NOMO-1 treated with dmso at 0.1 percent for 144 hours (cell line): ENCODE measurements at regions not wholly inside any gene's neighbourhood (a gene's known extent, or its start where the extent isn't known, plus 50 kb on each side); places are given as distances from the start of the nearest gene placed in this dataset.

Experiments used
- DNase-seq: peaks from one replicate; lab custom pipeline; 2025; ENCODE audit not compliant: unreplicated experiment; lab: John Stamatoyannopoulos, UW

DNA sequence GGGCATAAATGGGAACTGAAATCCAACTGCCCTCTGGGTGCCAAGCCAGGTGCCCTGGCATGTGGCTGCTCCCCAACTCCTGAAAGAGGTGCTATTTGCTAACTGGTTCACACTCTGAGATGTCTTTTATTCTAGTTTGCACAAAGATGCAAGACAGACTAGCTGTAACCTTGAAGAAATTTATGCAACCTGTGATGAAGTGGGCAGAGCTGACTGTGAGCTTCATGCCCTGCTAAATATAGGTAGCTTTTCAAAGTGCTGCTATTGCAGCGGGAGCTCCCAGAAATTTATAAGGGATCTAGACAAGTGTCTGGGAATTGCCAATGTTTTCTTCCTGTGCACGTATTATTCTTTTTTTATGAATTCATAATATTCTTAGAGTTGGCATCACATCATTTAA is 517.5 kb downstream of the RNF144B start:
- DNase-seq, result no peak

GRCh38 chr6:18920701-18921100 is 533.6 kb downstream of the RNF144B start:
- no peak for DNase-seq

GRCh38 chr6:18931086-18931485 is 543.9 kb downstream of the RNF144B start:
- no peak for DNase-seq

DNA sequence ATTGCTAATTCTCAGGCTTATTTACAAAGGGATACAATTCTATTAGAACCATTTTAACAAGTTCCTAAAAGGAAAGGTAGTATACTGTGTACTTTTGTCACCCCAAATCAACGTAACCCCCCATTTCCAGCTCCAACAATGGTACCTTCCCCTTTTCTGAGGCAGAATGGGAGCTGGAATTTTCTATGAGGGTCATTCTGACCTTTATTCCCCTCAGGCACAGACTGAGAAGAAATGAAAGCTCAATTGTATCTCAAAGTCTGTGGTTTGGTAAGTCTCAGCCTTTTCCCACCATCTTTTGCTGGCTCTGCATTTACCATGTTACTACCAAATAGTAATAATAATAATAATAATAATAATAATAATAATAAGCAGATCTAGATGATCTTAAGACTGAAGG is 571.0 kb downstream of the RNF144B start:
- no peak for DNase-seq

DNA sequence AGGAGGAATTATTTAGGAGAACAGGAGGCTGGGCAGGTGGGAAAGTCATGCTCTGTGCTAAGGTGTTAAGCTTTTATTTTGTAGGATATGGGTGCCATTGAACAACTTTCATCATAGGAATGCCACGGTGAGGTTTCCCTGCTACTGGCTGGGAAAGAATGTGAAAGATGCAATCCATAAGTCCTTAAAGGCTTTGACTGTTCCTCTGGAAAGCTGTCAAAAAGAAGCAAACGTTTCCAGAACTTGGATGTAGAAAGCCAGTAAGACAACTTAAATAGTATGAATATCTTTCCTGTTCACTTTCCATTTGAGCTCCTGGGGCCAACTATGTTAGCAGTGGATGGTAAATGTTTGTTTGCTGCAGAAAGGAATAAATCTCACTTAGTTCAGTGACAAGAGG is 574.4 kb downstream of the RNF144B start:
- DNase-seq, result no peak

DNA sequence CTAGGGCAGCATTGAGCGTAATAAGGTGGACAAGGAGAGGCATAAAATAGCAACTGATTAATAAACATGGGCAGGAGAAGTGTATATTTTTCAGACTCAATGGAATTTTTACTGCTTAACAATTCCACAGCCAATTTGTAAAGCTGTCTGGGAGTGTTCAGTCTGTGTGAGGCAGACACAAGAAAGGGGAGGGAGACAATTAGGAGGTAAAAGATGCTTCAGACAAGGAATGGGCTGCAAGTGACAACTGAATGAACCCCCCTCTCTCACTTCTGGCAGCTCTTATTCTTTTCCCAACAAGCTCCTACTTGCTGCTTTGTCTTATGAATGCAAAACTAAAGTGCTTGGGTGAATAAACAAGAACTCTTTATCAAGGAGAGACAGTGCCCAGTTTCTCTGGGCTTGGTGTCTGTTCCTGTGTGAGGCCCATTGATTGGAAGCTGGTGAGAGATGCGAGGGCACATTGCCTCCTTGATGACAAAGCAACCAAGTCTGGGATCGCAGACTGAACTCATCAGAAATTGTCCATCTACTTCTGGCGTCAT is 575.3 kb downstream of the RNF144B start:
- no peak for DNase-seq

DNA sequence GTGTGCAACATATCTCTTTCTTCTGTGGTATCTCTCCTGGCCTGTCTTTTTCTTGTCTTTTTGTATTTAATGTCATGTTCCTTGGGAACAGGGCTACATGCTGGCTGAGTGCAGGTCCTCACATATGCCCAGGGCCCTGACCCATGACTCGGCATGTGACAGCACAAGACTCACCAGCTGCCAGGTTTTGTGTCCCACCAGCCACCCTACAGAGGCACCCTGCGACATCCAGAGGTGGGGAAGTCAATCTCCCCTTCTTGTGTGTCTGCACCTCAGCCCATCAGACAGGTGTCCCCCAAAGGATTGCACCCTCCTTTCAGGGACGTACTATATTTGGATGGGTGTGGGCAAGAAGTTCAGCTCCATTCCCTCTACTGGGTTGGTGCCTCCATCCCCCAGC is 576.3 kb downstream of the RNF144B start:
- no peak for DNase-seq

GRCh38 chr6:18973251-18973650 is 586.1 kb downstream of the RNF144B start:
- no peak for DNase-seq

DNA sequence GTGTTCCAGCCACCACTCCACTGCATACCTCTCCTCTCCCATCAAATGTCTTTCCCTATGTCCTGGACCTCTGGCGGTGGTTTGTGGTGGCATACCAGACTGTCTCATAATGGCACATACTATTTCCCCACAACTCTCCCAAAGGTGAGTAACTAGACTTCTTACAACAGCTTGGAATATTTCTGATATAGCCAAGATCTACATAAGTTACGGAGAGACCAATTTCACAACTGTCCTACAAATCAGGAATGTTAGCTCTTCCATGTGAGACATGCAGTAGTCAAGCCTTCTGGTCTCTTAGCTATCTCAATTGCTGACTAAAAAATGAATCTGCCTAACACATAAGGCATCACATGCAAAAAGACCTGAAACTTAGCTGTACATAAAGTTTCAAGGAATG is 588.9 kb downstream of the RNF144B start:
- DNase-seq, result no peak

DNA sequence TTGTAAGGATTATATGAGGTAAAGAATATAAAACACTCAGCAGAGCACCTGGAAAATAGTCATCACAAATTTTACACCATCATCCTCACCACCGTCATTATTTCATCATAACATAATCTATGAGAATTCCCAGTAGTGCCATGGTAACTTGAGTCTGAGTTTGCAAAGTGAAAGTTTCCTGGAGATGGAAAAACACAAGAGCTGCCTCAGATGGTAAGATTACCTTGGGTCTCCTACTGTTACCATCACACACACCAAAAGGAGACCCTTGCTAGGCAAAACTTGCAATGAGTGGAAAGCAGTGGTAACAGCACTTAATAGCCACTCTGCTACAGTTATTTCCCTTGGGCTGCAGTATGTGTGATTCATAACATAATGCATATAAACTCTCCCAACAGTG is 589.8 kb downstream of the RNF144B start:
- no peak for DNase-seq

- no peak for DNase-seq
Measured at GRCh38 chr6:18978337-18979128, 591.4 kb downstream of the RNF144B start.

DNA sequence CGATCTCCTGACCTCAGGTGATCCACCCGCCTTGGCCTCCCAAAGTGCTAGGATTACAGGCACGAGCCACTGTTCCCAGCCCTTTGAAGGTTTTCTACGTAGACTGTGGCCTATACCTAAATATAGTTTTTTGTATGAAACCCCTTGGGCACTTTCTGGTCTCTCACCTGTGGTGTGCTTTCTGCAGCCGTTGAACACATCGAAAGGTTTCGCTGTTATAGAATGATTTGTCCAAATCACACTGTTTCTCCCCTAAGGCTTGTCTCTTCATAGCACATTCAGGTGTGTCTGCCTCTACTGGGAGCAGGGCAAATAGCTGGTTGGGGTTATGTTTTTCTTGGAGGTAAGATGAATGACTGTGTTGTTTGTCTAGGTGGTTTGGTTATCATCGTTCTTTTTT is 597.9 kb downstream of the RNF144B start:
- DNase-seq, result no peak

DNA sequence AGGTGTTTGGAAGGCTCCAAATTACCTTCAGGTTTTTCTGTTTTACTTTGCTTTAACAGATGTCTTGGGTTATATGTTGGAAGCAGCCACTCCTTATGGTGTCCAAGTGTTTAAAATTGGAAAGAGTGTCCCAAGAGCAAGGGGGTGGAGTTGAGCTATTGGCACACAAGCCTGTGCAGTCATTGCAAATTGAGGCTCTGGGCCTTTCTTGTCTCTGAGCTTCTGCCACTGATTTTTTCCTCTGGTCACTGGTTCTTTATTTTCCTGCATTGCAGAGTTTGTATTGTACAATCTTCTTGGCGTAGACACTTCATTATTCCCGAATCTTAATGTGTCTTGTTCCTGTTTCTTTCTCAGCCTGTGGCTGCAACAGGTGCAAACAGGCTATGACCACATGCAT is 598.8 kb downstream of the RNF144B start:
- DNase-seq, result no peak

DNA sequence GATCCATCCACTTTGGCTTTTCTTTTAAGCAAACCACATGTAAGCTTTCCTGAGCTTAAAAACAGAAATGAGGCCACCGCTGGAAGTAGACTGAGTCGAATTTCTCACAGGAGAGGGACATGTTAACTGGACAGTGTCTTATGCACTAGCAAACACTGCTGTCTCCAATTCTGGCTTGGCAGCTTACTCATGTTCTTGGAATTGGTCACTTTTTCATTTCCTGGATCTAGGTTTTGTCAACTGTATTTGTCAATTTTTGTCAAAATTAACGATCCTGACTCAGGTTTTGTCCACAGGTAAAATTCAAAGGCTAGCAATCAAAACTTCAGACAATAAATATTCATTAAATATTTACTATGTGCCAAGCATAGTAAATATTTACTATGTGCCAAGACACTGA is 601.5 kb downstream of the RNF144B start:
- DNase-seq, result no peak

DNA sequence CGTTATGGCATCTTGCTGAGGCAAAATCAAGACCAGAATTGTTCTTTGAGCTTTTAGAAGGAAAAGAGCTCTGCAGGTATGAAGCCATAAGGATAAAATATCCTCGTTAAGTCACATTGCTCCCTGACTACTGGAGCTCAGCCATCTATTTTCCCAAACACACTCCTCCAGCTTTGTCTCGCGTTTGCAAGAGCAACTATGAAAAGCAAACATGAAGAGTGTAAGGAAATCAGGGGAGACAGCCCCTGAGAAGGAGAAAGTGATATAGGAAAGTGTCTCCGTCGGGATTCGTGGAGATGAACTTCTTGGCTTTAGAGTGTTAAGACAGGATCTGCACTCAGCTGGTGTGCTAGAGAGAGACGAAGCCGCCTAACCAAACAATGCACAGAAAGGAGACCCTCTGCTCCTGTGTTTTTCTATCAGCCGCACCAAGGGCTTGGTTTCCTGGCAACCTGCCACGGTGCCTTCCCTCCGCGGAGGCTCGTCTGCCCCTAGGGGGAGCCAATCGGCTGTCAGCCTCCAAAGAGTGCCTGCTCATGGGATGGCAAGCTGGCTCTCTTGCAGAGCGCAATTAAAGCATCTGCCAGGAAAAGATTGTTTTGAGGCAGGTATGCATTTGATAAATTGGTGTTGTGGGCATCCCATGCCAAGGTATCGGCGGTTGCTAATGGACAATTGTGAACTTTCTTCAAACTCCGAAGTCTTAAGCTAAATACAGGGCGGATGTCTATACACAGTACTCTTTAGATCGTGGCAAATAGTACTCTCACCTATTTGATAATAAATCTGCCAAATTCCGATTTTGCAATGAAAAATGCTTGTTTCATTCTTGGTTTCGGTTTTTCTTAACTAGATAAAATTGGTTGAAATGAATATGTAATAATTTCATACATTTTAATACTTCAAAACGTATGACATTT is 603.2 kb downstream of the RNF144B start:
- DNase-seq, result no peak

GRCh38 chr6:18997375-18997826 is 610.3 kb downstream of the RNF144B start:
- no peak for DNase-seq

DNA sequence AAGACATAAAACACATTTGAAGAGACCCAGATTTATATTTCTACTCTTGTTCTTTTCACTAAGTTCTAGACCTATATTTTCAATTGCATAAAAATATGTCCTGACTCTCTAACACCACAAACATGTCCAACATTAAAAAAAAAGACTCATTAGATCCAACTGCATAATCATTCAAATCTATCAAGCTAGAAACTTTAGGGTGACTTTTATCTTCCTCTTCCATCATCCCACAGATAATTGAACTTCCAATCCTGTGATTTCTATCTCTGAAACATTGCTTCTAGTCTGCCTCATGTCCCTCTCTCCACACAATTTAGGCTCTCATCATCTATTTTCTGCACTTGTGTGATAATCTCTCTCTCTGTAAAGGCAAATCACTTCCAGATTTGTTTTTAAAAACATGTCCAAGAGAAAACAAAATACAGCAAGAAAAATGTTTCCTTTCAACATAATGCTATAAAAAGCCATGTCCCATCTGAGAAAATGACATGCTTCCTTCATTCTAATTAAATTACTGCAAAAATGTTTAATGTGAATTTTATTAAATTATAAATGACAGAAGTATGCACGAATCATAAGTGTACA is 615.9 kb downstream of the RNF144B start:
- no peak for DNase-seq

DNA sequence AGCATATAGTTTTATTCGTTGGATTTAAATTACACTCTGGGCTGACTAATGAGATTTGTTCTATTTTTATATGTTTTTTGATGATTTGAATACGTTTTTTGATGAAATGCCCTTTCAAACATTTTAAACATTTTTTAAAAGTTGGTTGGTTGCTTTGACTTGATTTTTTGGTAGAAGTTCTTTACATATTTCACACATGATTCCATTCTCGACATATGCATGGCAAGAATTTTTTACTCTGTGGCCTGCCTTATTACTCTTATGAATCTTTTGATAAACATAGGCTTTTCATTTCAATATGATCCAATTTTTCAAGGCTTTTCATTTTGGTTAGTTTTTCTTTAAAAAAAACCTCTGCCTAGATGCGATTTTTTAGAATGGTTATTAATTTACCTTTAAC is 617.0 kb downstream of the RNF144B start:
- no peak for DNase-seq

GRCh38 chr6:19009769-19010168 is 622.6 kb downstream of the RNF144B start:
- no peak for DNase-seq

GRCh38 chr6:19013026-19013705 is 626.0 kb downstream of the RNF144B start:
- DNase-seq, result no peak

GRCh38 chr6:19024737-19025136 is 637.6 kb downstream of the RNF144B start:
- DNase-seq, result no peak
